ENCODE measurements at regions not wholly inside any gene's neighbourhood (a gene's known extent, or its start where the extent isn't known, plus 50 kb on each side); places are given as distances from the start of the nearest gene placed in this dataset.

DNA sequence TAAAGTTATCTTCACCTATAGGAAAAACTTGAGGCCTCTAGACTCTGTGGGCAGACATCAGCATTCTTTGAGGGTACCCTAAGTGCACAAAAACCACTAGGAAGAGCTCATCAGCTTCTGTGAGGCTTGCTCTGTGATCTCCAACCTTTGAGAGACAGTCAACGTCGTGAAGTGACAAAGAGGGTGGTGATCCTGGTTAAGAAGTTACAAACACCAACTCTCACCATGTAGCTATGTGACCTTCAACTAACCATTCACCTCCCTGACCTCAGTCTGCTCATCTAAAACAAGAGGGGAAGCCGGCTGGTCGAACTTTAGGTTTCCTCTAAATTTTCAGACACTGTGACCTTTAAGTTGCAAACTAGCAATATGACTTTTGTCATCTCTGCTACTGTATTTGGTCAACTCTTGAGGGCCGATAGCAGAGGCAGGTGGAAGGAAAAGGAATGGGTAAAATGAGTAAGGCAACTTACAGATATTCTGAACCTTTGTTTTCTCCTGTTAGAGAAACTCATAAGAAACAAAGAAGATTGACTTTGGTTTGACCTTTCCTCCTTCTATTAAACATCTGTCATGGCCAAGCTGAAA is 103.2 kb upstream of the PARP11 start:
- H3K27me3 Mint-ChIP-seq (ENCODE audit: insufficient read depth, low read depth, poor library complexity): no peaks in the 10 kb centered on the region
- Histone ChIP-seq H3K4me2 (no peak overlapping the region), H3K79me2 (replicated peaks; ENCODE audit: insufficient read depth) (no peaks in the 10 kb centered on the region), H3K27ac (ENCODE audit: low read depth) (no peak overlapping the region), H3F3A (replicated peaks; ENCODE audit: low read depth) (no peaks in the 10 kb centered on the region), H3K27me3 (ENCODE audit: insufficient read depth) (no peaks in the 10 kb centered on the region), H2AFZ (no peak overlapping the region), H3K9me2 (ENCODE audit: insufficient read depth) (no peaks in the 10 kb centered on the region), H4K20me1 (replicated peaks; ENCODE audit: insufficient read depth) (no peaks in the 10 kb centered on the region), H3K4me1 (ENCODE audit: insufficient read depth) (no peaks in the 10 kb centered on the region), H3K36me3 (ENCODE audit: insufficient read depth) (no peaks in the 10 kb centered on the region), H3K4me3 (no peak overlapping the region)
- no peaks in the 10 kb centered on the region for H3K36me3 Mint-ChIP-seq (ENCODE audit: low read depth)
- no peak overlapping the region for H3K27ac Mint-ChIP-seq
- DNase-seq (ENCODE audit: low spot score) (no peak), ATAC-seq (no peak)
- TF ChIP-seq STAT1 (IDR thresholded peaks at IDR 0.05; ENCODE audit: unreplicated experiment): no peak
- no peak for TF ChIP-seq ZNF331 (CRISPR knock-in tag; IDR thresholded peaks at IDR 0.05; ENCODE audit: low read depth)
- TF ChIP-seq, protein P1, sequence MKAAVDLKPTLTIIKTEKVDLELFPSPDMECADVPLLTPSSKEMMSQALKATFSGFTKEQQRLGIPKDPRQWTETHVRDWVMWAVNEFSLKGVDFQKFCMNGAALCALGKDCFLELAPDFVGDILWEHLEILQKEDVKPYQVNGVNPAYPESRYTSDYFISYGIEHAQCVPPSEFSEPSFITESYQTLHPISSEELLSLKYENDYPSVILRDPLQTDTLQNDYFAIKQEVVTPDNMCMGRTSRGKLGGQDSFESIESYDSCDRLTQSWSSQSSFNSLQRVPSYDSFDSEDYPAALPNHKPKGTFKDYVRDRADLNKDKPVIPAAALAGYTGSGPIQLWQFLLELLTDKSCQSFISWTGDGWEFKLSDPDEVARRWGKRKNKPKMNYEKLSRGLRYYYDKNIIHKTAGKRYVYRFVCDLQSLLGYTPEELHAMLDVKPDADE (IDR thresholded peaks at IDR 0.05): no peak
- TF ChIP-seq ZNF114 (CRISPR knock-in tag; IDR thresholded peaks at IDR 0.05): no peak
- no peak for TF ChIP-seq EZH2phosphoT487 (IDR thresholded peaks at IDR 0.05; ENCODE audit: unreplicated experiment)
- TF ChIP-seq, protein P2, sequence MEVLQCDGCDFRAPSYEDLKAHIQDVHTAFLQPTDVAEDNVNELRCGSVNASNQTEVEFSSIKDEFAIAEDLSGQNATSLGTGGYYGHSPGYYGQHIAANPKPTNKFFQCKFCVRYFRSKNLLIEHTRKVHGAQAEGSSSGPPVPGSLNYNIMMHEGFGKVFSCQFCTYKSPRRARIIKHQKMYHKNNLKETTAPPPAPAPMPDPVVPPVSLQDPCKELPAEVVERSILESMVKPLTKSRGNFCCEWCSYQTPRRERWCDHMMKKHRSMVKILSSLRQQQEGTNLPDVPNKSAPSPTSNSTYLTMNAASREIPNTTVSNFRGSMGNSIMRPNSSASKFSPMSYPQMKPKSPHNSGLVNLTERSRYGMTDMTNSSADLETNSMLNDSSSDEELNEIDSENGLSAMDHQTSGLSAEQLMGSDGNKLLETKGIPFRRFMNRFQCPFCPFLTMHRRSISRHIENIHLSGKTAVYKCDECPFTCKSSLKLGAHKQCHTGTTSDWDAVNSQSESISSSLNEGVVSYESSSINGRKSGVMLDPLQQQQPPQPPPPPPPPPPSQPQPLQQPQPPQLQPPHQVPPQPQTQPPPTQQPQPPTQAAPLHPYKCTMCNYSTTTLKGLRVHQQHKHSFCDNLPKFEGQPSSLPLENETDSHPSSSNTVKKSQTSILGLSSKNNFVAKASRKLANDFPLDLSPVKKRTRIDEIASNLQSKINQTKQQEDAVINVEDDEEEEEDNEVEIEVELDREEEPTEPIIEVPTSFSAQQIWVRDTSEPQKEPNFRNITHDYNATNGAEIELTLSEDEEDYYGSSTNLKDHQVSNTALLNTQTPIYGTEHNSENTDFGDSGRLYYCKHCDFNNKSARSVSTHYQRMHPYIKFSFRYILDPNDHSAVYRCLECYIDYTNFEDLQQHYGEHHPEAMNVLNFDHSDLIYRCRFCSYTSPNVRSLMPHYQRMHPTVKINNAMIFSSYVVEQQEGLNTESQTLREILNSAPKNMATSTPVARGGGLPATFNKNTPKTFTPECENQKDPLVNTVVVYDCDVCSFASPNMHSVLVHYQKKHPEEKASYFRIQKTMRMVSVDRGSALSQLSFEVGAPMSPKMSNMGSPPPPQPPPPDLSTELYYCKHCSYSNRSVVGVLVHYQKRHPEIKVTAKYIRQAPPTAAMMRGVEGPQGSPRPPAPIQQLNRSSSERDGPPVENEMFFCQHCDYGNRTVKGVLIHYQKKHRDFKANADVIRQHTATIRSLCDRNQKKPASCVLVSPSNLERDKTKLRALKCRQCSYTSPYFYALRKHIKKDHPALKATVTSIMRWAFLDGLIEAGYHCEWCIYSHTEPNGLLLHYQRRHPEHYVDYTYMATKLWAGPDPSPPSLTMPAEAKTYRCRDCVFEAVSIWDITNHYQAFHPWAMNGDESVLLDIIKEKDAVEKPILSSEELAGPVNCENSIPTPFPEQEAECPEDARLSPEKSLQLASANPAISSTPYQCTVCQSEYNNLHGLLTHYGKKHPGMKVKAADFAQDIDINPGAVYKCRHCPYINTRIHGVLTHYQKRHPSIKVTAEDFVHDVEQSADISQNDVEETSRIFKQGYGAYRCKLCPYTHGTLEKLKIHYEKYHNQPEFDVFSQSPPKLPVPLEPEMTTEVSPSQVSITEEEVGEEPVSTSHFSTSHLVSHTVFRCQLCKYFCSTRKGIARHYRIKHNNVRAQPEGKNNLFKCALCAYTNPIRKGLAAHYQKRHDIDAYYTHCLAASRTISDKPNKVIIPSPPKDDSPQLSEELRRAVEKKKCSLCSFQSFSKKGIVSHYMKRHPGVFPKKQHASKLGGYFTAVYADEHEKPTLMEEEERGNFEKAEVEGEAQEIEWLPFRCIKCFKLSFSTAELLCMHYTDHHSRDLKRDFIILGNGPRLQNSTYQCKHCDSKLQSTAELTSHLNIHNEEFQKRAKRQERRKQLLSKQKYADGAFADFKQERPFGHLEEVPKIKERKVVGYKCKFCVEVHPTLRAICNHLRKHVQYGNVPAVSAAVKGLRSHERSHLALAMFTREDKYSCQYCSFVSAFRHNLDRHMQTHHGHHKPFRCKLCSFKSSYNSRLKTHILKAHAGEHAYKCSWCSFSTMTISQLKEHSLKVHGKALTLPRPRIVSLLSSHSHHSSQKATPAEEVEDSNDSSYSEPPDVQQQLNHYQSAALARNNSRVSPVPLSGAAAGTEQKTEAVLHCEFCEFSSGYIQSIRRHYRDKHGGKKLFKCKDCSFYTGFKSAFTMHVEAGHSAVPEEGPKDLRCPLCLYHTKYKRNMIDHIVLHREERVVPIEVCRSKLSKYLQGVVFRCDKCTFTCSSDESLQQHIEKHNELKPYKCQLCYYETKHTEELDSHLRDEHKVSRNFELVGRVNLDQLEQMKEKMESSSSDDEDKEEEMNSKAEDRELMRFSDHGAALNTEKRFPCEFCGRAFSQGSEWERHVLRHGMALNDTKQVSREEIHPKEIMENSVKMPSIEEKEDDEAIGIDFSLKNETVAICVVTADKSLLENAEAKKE (CRISPR knock-in tag; IDR thresholded peaks at IDR 0.05): no peak
- TF ChIP-seq JUNB (IDR thresholded peaks at IDR 0.05; ENCODE audit: unreplicated experiment): no peak
- TF ChIP-seq POLR2AphosphoS5 (IDR thresholded peaks at IDR 0.05; ENCODE audit: low read depth): no peak
- TF ChIP-seq, protein P3, sequence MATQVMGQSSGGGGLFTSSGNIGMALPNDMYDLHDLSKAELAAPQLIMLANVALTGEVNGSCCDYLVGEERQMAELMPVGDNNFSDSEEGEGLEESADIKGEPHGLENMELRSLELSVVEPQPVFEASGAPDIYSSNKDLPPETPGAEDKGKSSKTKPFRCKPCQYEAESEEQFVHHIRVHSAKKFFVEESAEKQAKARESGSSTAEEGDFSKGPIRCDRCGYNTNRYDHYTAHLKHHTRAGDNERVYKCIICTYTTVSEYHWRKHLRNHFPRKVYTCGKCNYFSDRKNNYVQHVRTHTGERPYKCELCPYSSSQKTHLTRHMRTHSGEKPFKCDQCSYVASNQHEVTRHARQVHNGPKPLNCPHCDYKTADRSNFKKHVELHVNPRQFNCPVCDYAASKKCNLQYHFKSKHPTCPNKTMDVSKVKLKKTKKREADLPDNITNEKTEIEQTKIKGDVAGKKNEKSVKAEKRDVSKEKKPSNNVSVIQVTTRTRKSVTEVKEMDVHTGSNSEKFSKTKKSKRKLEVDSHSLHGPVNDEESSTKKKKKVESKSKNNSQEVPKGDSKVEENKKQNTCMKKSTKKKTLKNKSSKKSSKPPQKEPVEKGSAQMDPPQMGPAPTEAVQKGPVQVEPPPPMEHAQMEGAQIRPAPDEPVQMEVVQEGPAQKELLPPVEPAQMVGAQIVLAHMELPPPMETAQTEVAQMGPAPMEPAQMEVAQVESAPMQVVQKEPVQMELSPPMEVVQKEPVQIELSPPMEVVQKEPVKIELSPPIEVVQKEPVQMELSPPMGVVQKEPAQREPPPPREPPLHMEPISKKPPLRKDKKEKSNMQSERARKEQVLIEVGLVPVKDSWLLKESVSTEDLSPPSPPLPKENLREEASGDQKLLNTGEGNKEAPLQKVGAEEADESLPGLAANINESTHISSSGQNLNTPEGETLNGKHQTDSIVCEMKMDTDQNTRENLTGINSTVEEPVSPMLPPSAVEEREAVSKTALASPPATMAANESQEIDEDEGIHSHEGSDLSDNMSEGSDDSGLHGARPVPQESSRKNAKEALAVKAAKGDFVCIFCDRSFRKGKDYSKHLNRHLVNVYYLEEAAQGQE (IDR thresholded peaks at IDR 0.05; ENCODE audit: unreplicated experiment): no peak
- no peak for TF ChIP-seq EZH2 (IDR thresholded peaks at IDR 0.05; ENCODE audit: low read depth, unreplicated experiment)
- TF ChIP-seq NANOG (IDR thresholded peaks at IDR 0.05; ENCODE audit: borderline replicate concordance): no peak
- TF ChIP-seq CREB1 (CRISPR knock-in tag; IDR thresholded peaks at IDR 0.05; ENCODE audit: low read depth): no peak
- TF ChIP-seq, protein P4, sequence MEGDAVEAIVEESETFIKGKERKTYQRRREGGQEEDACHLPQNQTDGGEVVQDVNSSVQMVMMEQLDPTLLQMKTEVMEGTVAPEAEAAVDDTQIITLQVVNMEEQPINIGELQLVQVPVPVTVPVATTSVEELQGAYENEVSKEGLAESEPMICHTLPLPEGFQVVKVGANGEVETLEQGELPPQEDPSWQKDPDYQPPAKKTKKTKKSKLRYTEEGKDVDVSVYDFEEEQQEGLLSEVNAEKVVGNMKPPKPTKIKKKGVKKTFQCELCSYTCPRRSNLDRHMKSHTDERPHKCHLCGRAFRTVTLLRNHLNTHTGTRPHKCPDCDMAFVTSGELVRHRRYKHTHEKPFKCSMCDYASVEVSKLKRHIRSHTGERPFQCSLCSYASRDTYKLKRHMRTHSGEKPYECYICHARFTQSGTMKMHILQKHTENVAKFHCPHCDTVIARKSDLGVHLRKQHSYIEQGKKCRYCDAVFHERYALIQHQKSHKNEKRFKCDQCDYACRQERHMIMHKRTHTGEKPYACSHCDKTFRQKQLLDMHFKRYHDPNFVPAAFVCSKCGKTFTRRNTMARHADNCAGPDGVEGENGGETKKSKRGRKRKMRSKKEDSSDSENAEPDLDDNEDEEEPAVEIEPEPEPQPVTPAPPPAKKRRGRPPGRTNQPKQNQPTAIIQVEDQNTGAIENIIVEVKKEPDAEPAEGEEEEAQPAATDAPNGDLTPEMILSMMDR (conservative IDR thresholded peaks at IDR 0.05; ENCODE audit: low read depth in 2 of 2): no peak
- 0 out of 3 replicates have a peak, but pooled peaks cover 9% of the 10 kb centered on the region for H3K9me3 Mint-ChIP-seq
- H3K4me1 Mint-ChIP-seq: peaks cover 2% of the 10 kb centered on the region; the same call in 1 of the 3 replicates
- no peak overlapping the region for H3K4me3 Mint-ChIP-seq

All from GM23338 (cell line).